H1 (cell line): ENCODE measurements at regions not wholly inside any gene's neighbourhood (a gene's known extent, or its start where the extent isn't known, plus 50 kb on each side); places are given as distances from the start of the nearest gene placed in this dataset.

Source experiments
- CTCF ChIA-PET: fragments of 300-600 bp; sonication (Branson Sonifier 250); formaldehyde crosslinking; loops from one replicate; lab custom pipeline; 2021; ENCODE audit not compliant: partially characterized antibody; lab: Charles Lee
- POLR2A ChIA-PET: fragments of 300-600 bp; sonication (Branson Sonifier 250); formaldehyde crosslinking; loops from one replicate; lab custom pipeline; 2021; ENCODE audit warnings: inconsistent platforms; ENCODE audit not compliant: partially characterized antibody; lab: Charles Lee
- DNase-seq, 2 experiments: peaks; one replicate each; pipeline versions ENCODE4 v3.0.0 to v3.0.0-alpha.2; 2010 to 2022; ENCODE audit warnings: low spot score in 2 of 2, low read depth in 1 of 2, mixed read lengths in 1 of 2
- FAIRE-seq: peaks from 2 replicates; lab custom pipeline; 2011; peaks lifted over from hg19 to GRCh38; lab: Jason Lieb, UNC
- H2AFZ ChIP-seq: 2 replicates; pipeline ENCODE4 v1.8.1; 2012; ENCODE audit warnings: low read length, inconsistent platforms
- H2AK5ac ChIP-seq: 2 replicates; pipeline ENCODE4 v1.6.1; 2013; ENCODE audit warnings: low read depth, low read length
- H2BK120ac ChIP-seq: replicated peaks from 2 replicates; pipeline ENCODE3; 2013; ENCODE audit warnings: low read depth, low read length, inconsistent platforms
- H2BK12ac ChIP-seq: 2 replicates; pipeline ENCODE4 v1.6.1; 2013; ENCODE audit warnings: low read depth, low read length
- H2BK15ac ChIP-seq: 2 replicates; pipeline ENCODE4 v1.6.1; 2013; ENCODE audit warnings: low read length
- H2BK20ac ChIP-seq: 2 replicates; pipeline ENCODE4 v1.6.1; 2013; ENCODE audit warnings: low read length
- H2BK5ac ChIP-seq: 2 replicates; pipeline ENCODE4 v1.6.1; 2013; ENCODE audit warnings: low read depth, low read length
- H3K14ac ChIP-seq: 2 replicates; pipeline ENCODE4 v1.6.1; 2013; ENCODE audit warnings: inconsistent platforms; ENCODE audit not compliant: insufficient read length
- H3K18ac ChIP-seq: 2 replicates; pipeline ENCODE4 v1.6.1; 2013; ENCODE audit warnings: low read length; ENCODE audit errors: extremely low read depth
- H3K23ac ChIP-seq: 2 replicates; pipeline ENCODE4 v1.6.1; 2013; ENCODE audit warnings: inconsistent platforms; ENCODE audit not compliant: insufficient read length
- H3K23me2 ChIP-seq: 2 replicates; pipeline ENCODE4 v1.6.1; 2013; ENCODE audit warnings: low read depth, low read length
- H3K27ac ChIP-seq: 2 replicates; pipeline ENCODE4 v1.6.1; 2011; ENCODE audit warnings: low read depth, low read length, inconsistent platforms
- H3K27me3 ChIP-seq, 4 experiments: replicated peaks in 1 of 4; 1 replicate in 1 of 4; 2 replicates in 3 of 4; pipeline versions ENCODE4 v1.6.1 to v1.8.1; 2011 to 2013; ENCODE audit warnings: low read length in 3 of 4, mild to moderate bottlenecking in 3 of 4, inconsistent platforms in 2 of 4, mixed read lengths in 2 of 4, moderate library complexity in 1 of 4; ENCODE audit not compliant: control insufficient read depth in 3 of 4, insufficient read depth in 3 of 4; ENCODE audit errors: extremely low read depth in 1 of 4
- H3K36me3 ChIP-seq, 4 experiments: 2 replicates each; pipeline versions ENCODE4 v1.6.1 to v1.8.1; 2011 to 2013; ENCODE audit warnings: mild to moderate bottlenecking in 4 of 4, low read length in 3 of 4, moderate library complexity in 2 of 4, control low read depth in 1 of 4, inconsistent platforms in 1 of 4; ENCODE audit not compliant: insufficient read depth in 4 of 4, control insufficient read depth in 2 of 4
- H3K4ac ChIP-seq: replicated peaks from 2 replicates; pipeline ENCODE3; 2013; ENCODE audit warnings: low read length, low read depth, mixed read lengths, inconsistent platforms; ENCODE audit not compliant: insufficient read length
- H3K4me1 ChIP-seq, 4 experiments: replicated peaks in 1 of 4; 1 replicate in 1 of 4; 2 replicates in 3 of 4; pipeline versions ENCODE4 v1.6.1 to v1.8.1; 2011 to 2013; ENCODE audit warnings: low read length in 3 of 4, inconsistent platforms in 2 of 4, mixed read lengths in 1 of 4; ENCODE audit not compliant: insufficient read depth in 4 of 4, control insufficient read depth in 3 of 4
- H3K4me2 ChIP-seq, 2 experiments: 2 replicates each; pipeline versions ENCODE4 v1.6.1 to v1.8.1; 2011 to 2013; ENCODE audit warnings: low read depth in 2 of 2, low read length in 2 of 2, control low read depth in 1 of 2, inconsistent platforms in 1 of 2, mild to moderate bottlenecking in 1 of 2; ENCODE audit not compliant: insufficient read depth in 1 of 2
- H3K4me3 ChIP-seq, 4 experiments: fragments of 200-600, 300-600 bp in 1 of 4; sonication (generic), shearing (Covaris generic), sonication (Bioruptor Twin) in 1 of 4; 2 replicates each; pipeline versions ENCODE4 v1.5.1 to v1.8.1; 2011 to 2016; ENCODE audit warnings: low read length in 4 of 4, low read depth in 3 of 4, control low read depth in 2 of 4, inconsistent platforms in 2 of 4, mild to moderate bottlenecking in 2 of 4, mixed read lengths in 1 of 4, moderate library complexity in 1 of 4; ENCODE audit not compliant: insufficient read depth in 2 of 4; ENCODE audit errors: extremely low read depth in 1 of 4
- H3K56ac ChIP-seq: replicated peaks from 2 replicates; pipeline ENCODE3; 2013; ENCODE audit warnings: low read depth, mild to moderate bottlenecking, mixed read lengths, low read length, inconsistent platforms; ENCODE audit not compliant: insufficient read length
- H3K79me1 ChIP-seq: 2 replicates; pipeline ENCODE4 v1.6.1; 2013; ENCODE audit warnings: low read depth, low read length, control low read depth
- H3K79me2 ChIP-seq, 2 experiments: 2 replicates each; pipeline versions ENCODE4 v1.6.1 to v1.8.1; 2012 to 2013; ENCODE audit warnings: low read length in 2 of 2, mild to moderate bottlenecking in 2 of 2, inconsistent platforms in 1 of 2; ENCODE audit not compliant: insufficient read depth in 2 of 2, control insufficient read depth in 1 of 2
- H3K9ac ChIP-seq, 4 experiments: replicated peaks in 1 of 4; 1 replicate in 1 of 4; 2 replicates in 3 of 4; pipeline versions ENCODE4 v1.6.1 to v1.8.1; 2011 to 2013; ENCODE audit warnings: low read depth in 3 of 4, low read length in 3 of 4, control low read depth in 2 of 4, mild to moderate bottlenecking in 2 of 4, moderate library complexity in 2 of 4, inconsistent platforms in 1 of 4; ENCODE audit errors: extremely low read depth in 1 of 4
- H3K9me3 ChIP-seq, 2 experiments: 2 replicates each; pipeline versions ENCODE4 v1.6.1 to v1.8.1; 2012 to 2013; ENCODE audit warnings: mild to moderate bottlenecking in 2 of 2, moderate library complexity in 2 of 2, control low read depth in 1 of 2, inconsistent platforms in 1 of 2, low read depth in 1 of 2, low read length in 1 of 2, mixed read lengths in 1 of 2; ENCODE audit not compliant: insufficient read depth in 2 of 2
- H4K20me1 ChIP-seq, 2 experiments: replicated peaks in 1 of 2; 2 replicates each; pipeline versions ENCODE3 to v1.8.1; 2011 to 2013; ENCODE audit warnings: inconsistent platforms in 2 of 2, low read length in 2 of 2, mild to moderate bottlenecking in 1 of 2; ENCODE audit not compliant: insufficient read depth in 2 of 2, control insufficient read depth in 1 of 2
- H4K5ac ChIP-seq: 2 replicates; pipeline ENCODE4 v1.6.1; 2013; ENCODE audit warnings: low read length, low read depth, mixed read lengths, inconsistent platforms; ENCODE audit not compliant: insufficient read length
- H4K8ac ChIP-seq: 2 replicates; pipeline ENCODE4 v1.8.0; 2013; ENCODE audit warnings: mild to moderate bottlenecking, moderate library complexity, low read length, inconsistent platforms; ENCODE audit not compliant: insufficient read depth; ENCODE audit errors: extremely low read depth
- H4K91ac ChIP-seq: replicated peaks from 2 replicates; pipeline ENCODE3; 2013; ENCODE audit warnings: low read length, mixed read lengths, inconsistent platforms; ENCODE audit not compliant: insufficient read length
- E2F6 ChIP-seq: IDR thresholded peaks from 2 replicates; pipeline ENCODE4 v1.6.1; 2012; ENCODE audit warnings: inconsistent platforms
- POU5F1 ChIP-seq: IDR thresholded peaks from 2 replicates; pipeline ENCODE4 v1.6.1; 2011; ENCODE audit warnings: low read depth, mild to moderate bottlenecking, low read length, moderate library complexity
- SP2 ChIP-seq: IDR thresholded peaks from 2 replicates; pipeline ENCODE4 v1.6.1; 2012; ENCODE audit warnings: mild to moderate bottlenecking, low read length, inconsistent platforms
- SRF ChIP-seq: IDR thresholded peaks from 2 replicates; pipeline ENCODE4 v1.6.1; 2011; ENCODE audit warnings: mild to moderate bottlenecking, low read depth, low read length, moderate library complexity
- TCF12 ChIP-seq: IDR thresholded peaks from 2 replicates; pipeline ENCODE4 v1.6.1; 2011; ENCODE audit warnings: low read depth, mild to moderate bottlenecking, low read length
- WGBS, 2 experiments: shearing (Covaris generic) in 1 of 2; methylation state at CpG; one replicate each; pipeline versions ENCODE4 v1.1.6 to v1.1.7; 2013 to 2015; ENCODE audit warnings: low lambda C conversion rate in 2 of 2, mixed read lengths in 2 of 2, inconsistent platforms in 1 of 2, low coverage in 1 of 2, missing lambda C conversion rate in 1 of 2; ENCODE audit not compliant: insufficient replicate concordance in 2 of 2, insufficient coverage in 1 of 2, insufficient read length in 1 of 2; ENCODE audit errors: extremely low coverage in 1 of 2, missing lambda C conversion rate in 1 of 2; 5-methylcytosine and 5-hydroxymethylcytosine counted together

- Histone ChIP-seq H3K36me3 (no peaks in the 10 kb centered on the region), H3K4me2 (no peak overlapping the region), H3K4me3 (no peak overlapping the region), H3K56ac (no peak overlapping the region), H4K8ac (no peak overlapping the region), H3K18ac (no peak overlapping the region), H2BK12ac (no peak overlapping the region), H3K79me1 (no peaks in the 10 kb centered on the region), H2AFZ (no peak overlapping the region), H4K20me1 (no peaks in the 10 kb centered on the region), H2BK120ac (no peak overlapping the region), H3K14ac (no peak overlapping the region), H2BK5ac (no peak overlapping the region), H3K27ac (no peak overlapping the region), H3K4me1 (no peaks in the 10 kb centered on the region), H4K91ac (no peak overlapping the region), H3K9ac (no peak overlapping the region), H4K5ac (no peak overlapping the region), H3K27me3 (no peaks in the 10 kb centered on the region), H2BK15ac (no peak overlapping the region), H3K23me2 (no peaks in the 10 kb centered on the region), H3K79me2 (no peaks in the 10 kb centered on the region), H3K9me3 (no peaks in the 10 kb centered on the region), H3K4ac (no peak overlapping the region), H3K23ac (no peak overlapping the region), H2AK5ac (no peak overlapping the region), H2BK20ac (no peak overlapping the region)
- WGBS, 2 experiments, result 91% methylated on average over 2 of the region's 2 CpGs; no CpG with 5 or more reads in 1 of the 2 experiments
- CTCF ChIA-PET, result no interaction called here
- DNase-seq (no peak), FAIRE-seq (no peak)
- TF ChIP-seq E2F6, result no peak
- TF ChIP-seq SRF, result no peak
- TF ChIP-seq SP2, result no peak
- TF ChIP-seq TCF12, result no peak
- TF ChIP-seq POU5F1, result no peak
- POLR2A ChIA-PET, result no interaction called here
Observed at GRCh38 chr9:118618849-118619248, 750.4 kb downstream of the BRINP1 start.
